SHP77 treated with DMSO at 0.1 percent for 48 hours (cell line): ENCODE measurements at regions not wholly inside any gene's neighbourhood (a gene's known extent, or its start where the extent isn't known, plus 50 kb on each side); places are given as distances from the start of the nearest gene placed in this dataset.
"Not testable (repeated sequence)": the region's sequence is repeated elsewhere in the genome, so short reads cannot be mapped to it uniquely, and the experiment has no call there.

ENCODE experiments used
- DNase-seq: peaks from one replicate; lab custom pipeline; 2025; lab: John Stamatoyannopoulos, UW

GRCh38 chr9:74333384-74334032 lies 163.6 kb upstream of the RORB start:
- DNase-seq: no peak

- no peak for DNase-seq
Measured at GRCh38 chr9:74334271-74334670, 162.9 kb upstream of the RORB start.

- DNase-seq: no peak
Measured at GRCh38 chr9:74336161-74336560, 161.0 kb upstream of the RORB start.

GRCh38 chr9:74348777-74349176 lies 148.4 kb upstream of the RORB start:
- DNase-seq: no peak

GRCh38 chr9:74355107-74355506 lies 142.0 kb upstream of the RORB start:
- DNase-seq: no peak

- DNase-seq: no peak
Measured at GRCh38 chr9:74357577-74357976, 139.6 kb upstream of the RORB start.

GRCh38 chr9:74358959-74359358 lies 138.2 kb upstream of the RORB start:
- no peak for DNase-seq

GRCh38 chr9:74361508-74361907 lies 135.6 kb upstream of the RORB start:
- no peak for DNase-seq

- no peak for DNase-seq
Measured at GRCh38 chr9:74362423-74362822, 134.7 kb upstream of the RORB start.

GRCh38 chr9:74366111-74366510 lies 131.0 kb upstream of the RORB start:
- no peak for DNase-seq

GRCh38 chr9:74369844-74370243 lies 127.3 kb upstream of the RORB start:
- DNase-seq: no peak

- DNase-seq: no peak
Measured at GRCh38 chr9:74373348-74373747, 123.8 kb upstream of the RORB start.

GRCh38 chr9:74379718-74380117 lies 117.4 kb upstream of the RORB start:
- peak; percentile 22 for DNase-seq

- DNase-seq: no peak
Measured at GRCh38 chr9:74391816-74392215, 105.3 kb upstream of the RORB start.

- no peak for DNase-seq
Measured at GRCh38 chr9:74403581-74403980, 93.6 kb upstream of the RORB start.

GRCh38 chr9:74404620-74405019 lies 92.5 kb upstream of the RORB start:
- no peak for DNase-seq

GRCh38 chr9:74407166-74407565 lies 90.0 kb upstream of the RORB start:
- DNase-seq: no peak

GRCh38 chr9:74412236-74412979 lies 84.7 kb upstream of the RORB start:
- DNase-seq: no peak

- DNase-seq: no peak
Measured at GRCh38 chr9:74413876-74414275, 83.3 kb upstream of the RORB start.

GRCh38 chr9:74414325-74414724 lies 82.8 kb upstream of the RORB start:
- DNase-seq: no peak

- DNase-seq: no peak
Measured at GRCh38 chr9:74415995-74416394, 81.1 kb upstream of the RORB start.

GRCh38 chr9:74424488-74424887 lies 72.6 kb upstream of the RORB start:
- DNase-seq: not testable (repeated sequence)

- DNase-seq: no peak
Measured at GRCh38 chr9:74431467-74431866, 65.7 kb upstream of the RORB start.
